ENCODE measurements at regions not wholly inside any gene's neighbourhood (a gene's known extent, or its start where the extent isn't known, plus 50 kb on each side); places are given as distances from the start of the nearest gene placed in this dataset.

GRCh38 chr3:78283994-78284393, 1244.1 kb downstream of the ROBO2 start:
- TF ChIP-seq, protein P1, sequence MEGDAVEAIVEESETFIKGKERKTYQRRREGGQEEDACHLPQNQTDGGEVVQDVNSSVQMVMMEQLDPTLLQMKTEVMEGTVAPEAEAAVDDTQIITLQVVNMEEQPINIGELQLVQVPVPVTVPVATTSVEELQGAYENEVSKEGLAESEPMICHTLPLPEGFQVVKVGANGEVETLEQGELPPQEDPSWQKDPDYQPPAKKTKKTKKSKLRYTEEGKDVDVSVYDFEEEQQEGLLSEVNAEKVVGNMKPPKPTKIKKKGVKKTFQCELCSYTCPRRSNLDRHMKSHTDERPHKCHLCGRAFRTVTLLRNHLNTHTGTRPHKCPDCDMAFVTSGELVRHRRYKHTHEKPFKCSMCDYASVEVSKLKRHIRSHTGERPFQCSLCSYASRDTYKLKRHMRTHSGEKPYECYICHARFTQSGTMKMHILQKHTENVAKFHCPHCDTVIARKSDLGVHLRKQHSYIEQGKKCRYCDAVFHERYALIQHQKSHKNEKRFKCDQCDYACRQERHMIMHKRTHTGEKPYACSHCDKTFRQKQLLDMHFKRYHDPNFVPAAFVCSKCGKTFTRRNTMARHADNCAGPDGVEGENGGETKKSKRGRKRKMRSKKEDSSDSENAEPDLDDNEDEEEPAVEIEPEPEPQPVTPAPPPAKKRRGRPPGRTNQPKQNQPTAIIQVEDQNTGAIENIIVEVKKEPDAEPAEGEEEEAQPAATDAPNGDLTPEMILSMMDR (conservative IDR thresholded peaks at IDR 0.05; ENCODE audit: low read length), result no peak
- no peak for TF ChIP-seq EZH2phosphoT487 (IDR thresholded peaks at IDR 0.05; ENCODE audit: borderline replicate concordance)
